Neural cell (in vitro differentiated cells): ENCODE measurements at regions not wholly inside any gene's neighbourhood (a gene's known extent, or its start where the extent isn't known, plus 50 kb on each side); places are given as distances from the start of the nearest gene placed in this dataset.

Source experiments
- H2AFZ ChIP-seq: fragments of 200-600, 300-800 bp; sonication (generic), shearing (Covaris generic); 2 replicates; pipeline ENCODE4 v1.6.0; 2014; ENCODE audit warnings: low read depth, mild to moderate bottlenecking, antibody characterized with exemption, low read length, moderate library complexity
- H3F3A ChIP-seq: fragments of 200-600 bp; shearing (Covaris generic); 2 replicates; pipeline ENCODE4 v1.6.1; 2016; ENCODE audit warnings: mild to moderate bottlenecking, moderate library complexity, mixed read lengths, antibody characterized with exemption, low read length; ENCODE audit not compliant: insufficient read depth, poor library complexity, severe bottlenecking
- H3K27ac ChIP-seq: fragments of 200-600, 300-800 bp; sonication (generic), shearing (Covaris generic); 2 replicates; pipeline ENCODE4 v1.5.1; 2014; ENCODE audit warnings: mild to moderate bottlenecking, low read length, moderate library complexity
- H3K27me3 ChIP-seq: fragments of 300-800, 200-600 bp; sonication (generic), shearing (Covaris generic); 2 replicates; pipeline ENCODE4 v1.6.0; 2014; ENCODE audit warnings: mild to moderate bottlenecking, low read depth, low read length, moderate library complexity; ENCODE audit not compliant: insufficient read depth
- H3K36me3 ChIP-seq: fragments of 300-800, 200-600 bp; sonication (generic), shearing (Covaris generic); 2 replicates; pipeline ENCODE4 v1.5.1; 2014; ENCODE audit warnings: mild to moderate bottlenecking, antibody characterized with exemption, low read length, moderate library complexity; ENCODE audit not compliant: insufficient read depth
- H3K4me2 ChIP-seq: fragments of 300-800, 200-600 bp; sonication (generic), shearing (Covaris generic); 2 replicates; pipeline ENCODE4 v1.6.0; 2014; ENCODE audit warnings: mild to moderate bottlenecking, low read length
- H3K4me3 ChIP-seq: fragments of 300-800, 200-600 bp; sonication (generic), shearing (Covaris generic); 2 replicates; pipeline ENCODE4 v1.5.1; 2014; ENCODE audit warnings: mild to moderate bottlenecking, low read length, moderate library complexity
- H3K79me2 ChIP-seq: fragments of 200-600 bp; shearing (Covaris generic); replicated peaks from 2 replicates; pipeline ENCODE4 v1.6.0; 2014; ENCODE audit warnings: mild to moderate bottlenecking, low read length, moderate library complexity; ENCODE audit not compliant: insufficient read depth
- H3K9ac ChIP-seq: fragments of 300-800, 200-600 bp; sonication (generic), shearing (Covaris generic); 2 replicates; pipeline ENCODE4 v1.6.1; 2016; ENCODE audit warnings: mild to moderate bottlenecking, low read length, mixed read lengths
- H3K9me2 ChIP-seq: fragments of 200-600 bp; shearing (Covaris generic); 2 replicates; pipeline ENCODE4 v1.6.1; 2016; ENCODE audit warnings: mild to moderate bottlenecking, low read length, mixed read lengths; ENCODE audit not compliant: insufficient read depth
- H3K9me3 ChIP-seq: fragments of 200-600, 300-800 bp; sonication (generic), shearing (Covaris generic); 2 replicates; pipeline ENCODE4 v1.6.1; 2016; ENCODE audit warnings: mild to moderate bottlenecking, mixed run types, low read length, moderate library complexity, mixed read lengths
- H4K20me1 ChIP-seq: fragments of 200-600 bp; shearing (Covaris generic); 2 replicates; pipeline ENCODE4 v1.6.1; 2016; ENCODE audit warnings: mild to moderate bottlenecking, mixed run types; ENCODE audit not compliant: insufficient read depth
- CTCF ChIP-seq: fragments of 450-650 bp; IDR thresholded peaks from 2 replicates; pipeline ENCODE4 v1.5.1; 2014; ENCODE audit warnings: antibody characterized with exemption, mild to moderate bottlenecking, moderate library complexity; ENCODE audit not compliant: poor library complexity, severe bottlenecking
- EP300 ChIP-seq: fragments of 450-650 bp; conservative IDR thresholded peaks from 2 replicates; pipeline ENCODE4 v1.6.1; 2014; ENCODE audit warnings: antibody characterized with exemption, mild to moderate bottlenecking, moderate library complexity; ENCODE audit not compliant: poor library complexity, severe bottlenecking
- EZH2 ChIP-seq: fragments of 200-600, 300-800 bp; shearing (Covaris generic), sonication (generic); IDR thresholded peaks from 2 replicates; pipeline ENCODE4 v1.6.1; 2014; ENCODE audit warnings: antibody characterized with exemption, low read length, borderline replicate concordance, mild to moderate bottlenecking; ENCODE audit not compliant: insufficient read depth, poor library complexity, severe bottlenecking
- MXI1 ChIP-seq: fragments of 450-650 bp; conservative IDR thresholded peaks from 2 replicates; pipeline ENCODE4 v1.6.1; 2014; ENCODE audit warnings: antibody characterized with exemption, mild to moderate bottlenecking; ENCODE audit not compliant: poor library complexity, severe bottlenecking
- POLR2AphosphoS5 ChIP-seq: IDR thresholded peaks from 2 replicates; pipeline ENCODE4 v1.6.1; 2012
- RAD21 ChIP-seq: fragments of 450-650 bp; conservative IDR thresholded peaks from 2 replicates; pipeline ENCODE4 v1.6.1; 2014; ENCODE audit warnings: antibody characterized with exemption, mild to moderate bottlenecking, moderate library complexity
- REST ChIP-seq: IDR thresholded peaks from 2 replicates; pipeline ENCODE4 v1.6.1; 2012; ENCODE audit warnings: borderline replicate concordance
- SMC3 ChIP-seq: fragments of 450-650 bp; conservative IDR thresholded peaks from 2 replicates; pipeline ENCODE4 v1.6.1; 2014; ENCODE audit warnings: antibody characterized with exemption, mild to moderate bottlenecking, moderate library complexity; ENCODE audit not compliant: poor library complexity
- TAF1 ChIP-seq: IDR thresholded peaks from 2 replicates; pipeline ENCODE4 v1.6.1; 2012; ENCODE audit warnings: low read depth

GRCh38 chr6:25166955-25167748 lies 112.0 kb upstream of the CARMIL1 start:
- H3K9me3 ChIP-seq: no peaks in the 10 kb centered on the region
- H3K9ac ChIP-seq: no peak overlapping the region
- H3K79me2 ChIP-seq: no peaks in the 10 kb centered on the region
- H3K4me2 ChIP-seq: no peak overlapping the region
- TF ChIP-seq CTCF: no peak
- TF ChIP-seq EP300: no peak
- TF ChIP-seq POLR2AphosphoS5: no peak
- TF ChIP-seq EZH2: no peak
- TF ChIP-seq SMC3: no peak
- TF ChIP-seq MXI1: no peak
- TF ChIP-seq REST: no peak
- TF ChIP-seq TAF1: no peak
- no peak for TF ChIP-seq RAD21
- H2AFZ ChIP-seq: no peak overlapping the region
- H3K36me3 ChIP-seq: no peaks in the 10 kb centered on the region
- no peak overlapping the region for H3K27ac ChIP-seq
- no peaks in the 10 kb centered on the region for H3K27me3 ChIP-seq
- no peaks in the 10 kb centered on the region for H3K9me2 ChIP-seq
- no peaks in the 10 kb centered on the region for H3F3A ChIP-seq
- no peaks in the 10 kb centered on the region for H4K20me1 ChIP-seq
- no peak overlapping the region for H3K4me3 ChIP-seq

GRCh38 chr6:25167961-25168360 lies 111.2 kb upstream of the CARMIL1 start:
- H2AFZ ChIP-seq: no peak overlapping the region
- H3K27ac ChIP-seq: no peak overlapping the region
- H3F3A ChIP-seq: no peaks in the 10 kb centered on the region
- H3K9me3 ChIP-seq: no peaks in the 10 kb centered on the region
- H3K4me3 ChIP-seq: no peak overlapping the region
- H3K9me2 ChIP-seq: no peaks in the 10 kb centered on the region
- no peak overlapping the region for H3K4me2 ChIP-seq
- H3K9ac ChIP-seq: no peak overlapping the region
- no peaks in the 10 kb centered on the region for H3K27me3 ChIP-seq
- no peaks in the 10 kb centered on the region for H4K20me1 ChIP-seq
- no peaks in the 10 kb centered on the region for H3K36me3 ChIP-seq
- TF ChIP-seq TAF1 (no peak), SMC3 (no peak)
- H3K79me2 ChIP-seq: no peaks in the 10 kb centered on the region
